GM23338 (cell line): ENCODE measurements at regions not wholly inside any gene's neighbourhood (a gene's known extent, or its start where the extent isn't known, plus 50 kb on each side); places are given as distances from the start of the nearest gene placed in this dataset.

Experiments used
- ATAC-seq: fragments of 200-7000 bp; cut with Tn5 transposase; 3 replicates; pipeline ENCODE4 v1.9.1; 2020
- DNase-seq: peaks from one replicate; pipeline ENCODE4 v3.0.0-alpha.2; 2015; ENCODE audit warnings: low spot score
- H2AFZ ChIP-seq: fragments of 200-600 bp; sonication (generic); 2 replicates; pipeline ENCODE4 v1.8.0; 2016; ENCODE audit warnings: antibody characterized with exemption, mild to moderate bottlenecking, moderate library complexity
- H3F3A ChIP-seq: fragments of 200-600 bp; sonication (generic); replicated peaks from 2 replicates; pipeline ENCODE4 v1.8.0; 2017; ENCODE audit warnings: antibody characterized with exemption, mixed run types, low read depth
- H3K27ac ChIP-seq: fragments of 200-600 bp; sonication (generic); 2 replicates; pipeline ENCODE4 v1.6.1; 2016; ENCODE audit warnings: low read depth
- H3K27me3 ChIP-seq: fragments of 200-600 bp; sonication (generic); 2 replicates; pipeline ENCODE4 v1.8.0; 2016; ENCODE audit warnings: mild to moderate bottlenecking, mixed run types, moderate library complexity; ENCODE audit not compliant: insufficient read depth
- H3K36me3 ChIP-seq: fragments of 200-600 bp; sonication (generic); 2 replicates; pipeline ENCODE4 v1.8.0; 2016; ENCODE audit warnings: mild to moderate bottlenecking; ENCODE audit not compliant: insufficient read depth
- H3K4me1 ChIP-seq: fragments of 200-600 bp; sonication (generic); 2 replicates; pipeline ENCODE4 v1.8.0; 2016; ENCODE audit warnings: mild to moderate bottlenecking, moderate library complexity; ENCODE audit not compliant: insufficient read depth
- H3K4me2 ChIP-seq: fragments of 200-600 bp; sonication (generic); 2 replicates; pipeline ENCODE4 v1.7.1; 2017; ENCODE audit warnings: mixed run types
- H3K4me3 ChIP-seq: fragments of 200-600 bp; sonication (generic); 2 replicates; pipeline ENCODE4 v1.6.1; 2016; ENCODE audit warnings: mixed run types
- H3K79me2 ChIP-seq: fragments of 200-600 bp; sonication (generic); replicated peaks from 2 replicates; pipeline ENCODE4 v1.8.0; 2017; ENCODE audit warnings: mild to moderate bottlenecking; ENCODE audit not compliant: insufficient read depth
- H3K9me2 ChIP-seq: fragments of 200-600 bp; sonication (generic); 2 replicates; pipeline ENCODE4 v1.8.0; 2017; ENCODE audit not compliant: insufficient read depth
- H4K20me1 ChIP-seq: fragments of 200-600 bp; sonication (generic); replicated peaks from 2 replicates; pipeline ENCODE4 v1.8.0; 2017; ENCODE audit warnings: mild to moderate bottlenecking; ENCODE audit not compliant: insufficient read depth
- H3K27ac Mint-ChIP-seq: 2 replicates; pipeline ENCODE4 v1.8.0; 2020; ENCODE audit warnings: inconsistent platforms, mild to moderate bottlenecking, moderate library complexity, mixed read lengths
- H3K27me3 Mint-ChIP-seq: 3 replicates; pipeline ENCODE4 v1.8.0; 2022; ENCODE audit warnings: low read depth, mild to moderate bottlenecking, moderate library complexity, mixed read lengths, inconsistent platforms; ENCODE audit not compliant: insufficient read depth, poor library complexity
- H3K36me3 Mint-ChIP-seq: 3 replicates; pipeline ENCODE4 v1.8.0; 2021; ENCODE audit warnings: low read depth, mild to moderate bottlenecking, inconsistent platforms, moderate library complexity, mixed read lengths
- H3K4me1 Mint-ChIP-seq: 3 replicates; pipeline ENCODE4 v1.8.0; 2020; ENCODE audit warnings: mild to moderate bottlenecking, inconsistent platforms, mixed read lengths
- H3K4me3 Mint-ChIP-seq: 3 replicates; pipeline ENCODE4 v1.8.0; 2021; ENCODE audit warnings: moderate library complexity, mild to moderate bottlenecking, inconsistent platforms, mixed read lengths
- H3K9me3 Mint-ChIP-seq: 3 replicates; pipeline ENCODE4 v1.8.0; 2020; ENCODE audit warnings: moderate library complexity, mild to moderate bottlenecking, inconsistent platforms, mixed read lengths
- CREB1 ChIP-seq: fragments of 250-450 bp; sonication (Bioruptor Pico); IDR thresholded peaks from 2 replicates; pipeline ENCODE4 v1.5.0; 2020; ENCODE audit warnings: low read depth, mild to moderate bottlenecking, moderate library complexity
- ETS1 ChIP-seq: IDR thresholded peaks from 2 replicates; pipeline ENCODE4 v1.6.1; 2016; ENCODE audit warnings: antibody characterized with exemption
- EZH2 ChIP-seq: fragments of 200-600 bp; sonication (generic); IDR thresholded peaks from one replicate; pipeline ENCODE4 v1.8.0; 2017; ENCODE audit warnings: antibody characterized with exemption, mild to moderate bottlenecking, low read depth; ENCODE audit not compliant: unreplicated experiment
- JUNB ChIP-seq: IDR thresholded peaks from one replicate; pipeline ENCODE4 v1.6.1; 2016; ENCODE audit warnings: antibody characterized with exemption; ENCODE audit not compliant: unreplicated experiment
- NANOG ChIP-seq: IDR thresholded peaks from 2 replicates; pipeline ENCODE4 v1.6.1; 2016; ENCODE audit warnings: antibody characterized with exemption, borderline replicate concordance
- STAT1 ChIP-seq: IDR thresholded peaks from one replicate; pipeline ENCODE4 v1.6.1; 2016; ENCODE audit warnings: antibody characterized with exemption; ENCODE audit not compliant: unreplicated experiment
- ZNF331 ChIP-seq: fragments of 250-450 bp; sonication (Bioruptor Pico); IDR thresholded peaks from 2 replicates; pipeline ENCODE4 v1.5.0; 2020; ENCODE audit warnings: low read depth, mild to moderate bottlenecking, moderate library complexity
- ZNF462 ChIP-seq: fragments of 250-450 bp; sonication (Bioruptor Pico); IDR thresholded peaks from 2 replicates; pipeline ENCODE4 v1.5.0; 2020; ENCODE audit warnings: mild to moderate bottlenecking, moderate library complexity
- TF ChIP-seq, protein P1 (sequence below): IDR thresholded peaks from one replicate; pipeline ENCODE4 v1.6.1; 2018; ENCODE audit warnings: antibody characterized with exemption; ENCODE audit not compliant: unreplicated experiment
- TF ChIP-seq, protein P2 (sequence below), 2 experiments: fragments of 200-600 bp in 1 of 2; sonication (generic) in 1 of 2; conservative IDR thresholded peaks; 2 replicates each; pipeline versions ENCODE4 v1.5.1 to v1.6.1; 2016 to 2017; ENCODE audit warnings: antibody characterized with exemption in 2 of 2, low read depth in 2 of 2, mild to moderate bottlenecking in 2 of 2, moderate library complexity in 1 of 2

DNA sequence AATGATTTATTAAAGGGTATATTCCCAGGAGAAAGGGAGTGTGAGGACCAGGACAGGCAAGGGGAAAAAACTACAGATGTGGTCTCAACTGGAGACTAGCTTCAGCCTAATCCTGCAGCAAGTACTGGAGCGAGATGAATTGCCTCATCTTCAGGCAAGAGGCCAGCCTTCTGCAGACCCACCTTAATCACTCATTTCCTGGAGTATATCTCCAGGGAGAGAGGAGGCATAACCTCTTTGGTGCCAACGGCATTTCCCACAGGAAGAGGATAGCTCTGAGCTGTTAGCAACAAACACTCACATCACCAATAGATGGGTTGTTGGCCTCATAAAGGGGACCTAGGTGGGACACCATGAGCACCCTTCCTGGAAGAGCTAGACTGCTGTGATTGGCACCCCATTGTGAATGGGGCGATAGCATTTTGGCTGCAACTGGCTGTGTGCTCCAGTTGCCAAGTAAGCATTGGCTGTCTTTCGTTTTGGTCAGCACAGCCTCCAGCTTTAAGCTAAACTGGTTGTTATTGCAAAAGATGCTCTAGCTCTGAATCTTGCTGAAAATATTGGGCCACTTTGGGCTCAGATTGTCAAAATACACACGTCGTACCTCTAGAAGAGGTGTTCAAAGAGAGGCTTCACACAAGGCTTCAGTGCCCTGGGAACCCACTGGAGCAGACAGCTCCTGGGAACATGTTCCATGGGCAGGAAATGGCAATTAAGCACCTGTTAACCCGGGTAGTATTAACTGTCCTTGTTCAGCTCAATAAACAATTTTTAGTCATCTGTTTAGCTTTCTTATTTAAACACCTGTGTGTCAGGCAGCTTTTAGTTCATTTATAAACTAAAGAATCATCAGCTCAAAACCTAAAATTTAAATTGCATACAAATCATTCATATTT, 314.8 kb upstream of the C1orf87 start (continued):
- TF ChIP-seq ZNF462 (CRISPR knock-in tag) (no peak), ETS1 (no peak), NANOG (no peak)

- H3F3A ChIP-seq, result no peaks in the 10 kb centered on the region
- no peak overlapping the region for H3K27ac ChIP-seq
- DNase-seq (no peak), ATAC-seq (no peak)
- no peak overlapping the region for H2AFZ ChIP-seq
- H4K20me1 ChIP-seq, result no peaks in the 10 kb centered on the region
- H3K9me3 Mint-ChIP-seq, result no peaks in the 10 kb centered on the region
- H3K36me3 Mint-ChIP-seq, result no peaks in the 10 kb centered on the region
- H3K4me1 Mint-ChIP-seq, result peaks cover 2% of the 10 kb centered on the region; the same call in 1 of the 3 replicates
- no peak overlapping the region for H3K27ac Mint-ChIP-seq
- TF ChIP-seq, protein P1, sequence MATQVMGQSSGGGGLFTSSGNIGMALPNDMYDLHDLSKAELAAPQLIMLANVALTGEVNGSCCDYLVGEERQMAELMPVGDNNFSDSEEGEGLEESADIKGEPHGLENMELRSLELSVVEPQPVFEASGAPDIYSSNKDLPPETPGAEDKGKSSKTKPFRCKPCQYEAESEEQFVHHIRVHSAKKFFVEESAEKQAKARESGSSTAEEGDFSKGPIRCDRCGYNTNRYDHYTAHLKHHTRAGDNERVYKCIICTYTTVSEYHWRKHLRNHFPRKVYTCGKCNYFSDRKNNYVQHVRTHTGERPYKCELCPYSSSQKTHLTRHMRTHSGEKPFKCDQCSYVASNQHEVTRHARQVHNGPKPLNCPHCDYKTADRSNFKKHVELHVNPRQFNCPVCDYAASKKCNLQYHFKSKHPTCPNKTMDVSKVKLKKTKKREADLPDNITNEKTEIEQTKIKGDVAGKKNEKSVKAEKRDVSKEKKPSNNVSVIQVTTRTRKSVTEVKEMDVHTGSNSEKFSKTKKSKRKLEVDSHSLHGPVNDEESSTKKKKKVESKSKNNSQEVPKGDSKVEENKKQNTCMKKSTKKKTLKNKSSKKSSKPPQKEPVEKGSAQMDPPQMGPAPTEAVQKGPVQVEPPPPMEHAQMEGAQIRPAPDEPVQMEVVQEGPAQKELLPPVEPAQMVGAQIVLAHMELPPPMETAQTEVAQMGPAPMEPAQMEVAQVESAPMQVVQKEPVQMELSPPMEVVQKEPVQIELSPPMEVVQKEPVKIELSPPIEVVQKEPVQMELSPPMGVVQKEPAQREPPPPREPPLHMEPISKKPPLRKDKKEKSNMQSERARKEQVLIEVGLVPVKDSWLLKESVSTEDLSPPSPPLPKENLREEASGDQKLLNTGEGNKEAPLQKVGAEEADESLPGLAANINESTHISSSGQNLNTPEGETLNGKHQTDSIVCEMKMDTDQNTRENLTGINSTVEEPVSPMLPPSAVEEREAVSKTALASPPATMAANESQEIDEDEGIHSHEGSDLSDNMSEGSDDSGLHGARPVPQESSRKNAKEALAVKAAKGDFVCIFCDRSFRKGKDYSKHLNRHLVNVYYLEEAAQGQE, result no peak
- no peak for TF ChIP-seq STAT1
- TF ChIP-seq ETS1, result no peak
- TF ChIP-seq EZH2, result no peak
- TF ChIP-seq, protein P2, sequence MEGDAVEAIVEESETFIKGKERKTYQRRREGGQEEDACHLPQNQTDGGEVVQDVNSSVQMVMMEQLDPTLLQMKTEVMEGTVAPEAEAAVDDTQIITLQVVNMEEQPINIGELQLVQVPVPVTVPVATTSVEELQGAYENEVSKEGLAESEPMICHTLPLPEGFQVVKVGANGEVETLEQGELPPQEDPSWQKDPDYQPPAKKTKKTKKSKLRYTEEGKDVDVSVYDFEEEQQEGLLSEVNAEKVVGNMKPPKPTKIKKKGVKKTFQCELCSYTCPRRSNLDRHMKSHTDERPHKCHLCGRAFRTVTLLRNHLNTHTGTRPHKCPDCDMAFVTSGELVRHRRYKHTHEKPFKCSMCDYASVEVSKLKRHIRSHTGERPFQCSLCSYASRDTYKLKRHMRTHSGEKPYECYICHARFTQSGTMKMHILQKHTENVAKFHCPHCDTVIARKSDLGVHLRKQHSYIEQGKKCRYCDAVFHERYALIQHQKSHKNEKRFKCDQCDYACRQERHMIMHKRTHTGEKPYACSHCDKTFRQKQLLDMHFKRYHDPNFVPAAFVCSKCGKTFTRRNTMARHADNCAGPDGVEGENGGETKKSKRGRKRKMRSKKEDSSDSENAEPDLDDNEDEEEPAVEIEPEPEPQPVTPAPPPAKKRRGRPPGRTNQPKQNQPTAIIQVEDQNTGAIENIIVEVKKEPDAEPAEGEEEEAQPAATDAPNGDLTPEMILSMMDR (conservative IDR thresholded peaks at IDR 0.05; ENCODE audit: low read depth in 2 of 2), result no peak
- TF ChIP-seq ZNF331 (CRISPR knock-in tag), result no peak
- no peak for TF ChIP-seq JUNB
- TF ChIP-seq CREB1 (CRISPR knock-in tag), result no peak
- H3K4me1 ChIP-seq, result no peaks in the 10 kb centered on the region
- H3K4me3 ChIP-seq, result no peak overlapping the region
- no peak overlapping the region for H3K4me2 ChIP-seq
- H3K4me3 Mint-ChIP-seq, result no peak overlapping the region
- H3K27me3 Mint-ChIP-seq, result no peaks in the 10 kb centered on the region
- no peaks in the 10 kb centered on the region for H3K79me2 ChIP-seq
- H3K27me3 ChIP-seq, result no peaks in the 10 kb centered on the region
- H3K9me2 ChIP-seq, result peaks cover 3% of the 10 kb centered on the region; the same call in 1 of the 2 replicates
- no peaks in the 10 kb centered on the region for H3K36me3 ChIP-seq
These were observed 313.6 kb upstream of the C1orf87 start for GRCh38 chr1:60387175-60387574.
